WTC11 (cell line): ENCODE measurements at regions not wholly inside any gene's neighbourhood (a gene's known extent, or its start where the extent isn't known, plus 50 kb on each side); places are given as distances from the start of the nearest gene placed in this dataset.
A peak's percentile ranks its signal among the peaks of the same experiment; 100 is the strongest.

Experiments used
- ATAC-seq: fragments of 200-7000 bp; cut with Tn5 transposase; 2 replicates; pipeline ENCODE4 v1.10.0; 2021; ENCODE audit warnings: mild to moderate bottlenecking, moderate library complexity
- CTCF ChIA-PET: fragments of 300-600 bp; sonication (Branson Sonifier 250); formaldehyde crosslinking; loops from one replicate; lab custom pipeline; 2021; ENCODE audit warnings: antibody characterized with exemption; lab: Charles Lee
- POLR2A ChIA-PET: fragments of 350-600 bp; sonication (Branson Sonifier 250); formaldehyde crosslinking; loops from one replicate; lab custom pipeline; 2021; ENCODE audit warnings: antibody characterized with exemption; lab: Charles Lee
- DNase-seq: peaks from one replicate; pipeline ENCODE4 v3.0.0; 2021; ENCODE audit warnings: low spot score
- H3K27ac Mint-ChIP-seq: 2 replicates; pipeline ENCODE4 v1.8.0; 2021; ENCODE audit warnings: mixed read lengths
- H3K27me3 Mint-ChIP-seq: 2 replicates; pipeline ENCODE4 v1.8.0; 2021; ENCODE audit warnings: low read depth, mild to moderate bottlenecking, moderate library complexity, mixed read lengths
- H3K36me3 Mint-ChIP-seq: 2 replicates; pipeline ENCODE4 v1.8.0; 2021; ENCODE audit warnings: mixed read lengths
- H3K4me1 Mint-ChIP-seq: 2 replicates; pipeline ENCODE4 v1.8.0; 2022; ENCODE audit warnings: mixed read lengths
- H3K4me3 Mint-ChIP-seq: 2 replicates; pipeline ENCODE4 v1.8.0; 2021; ENCODE audit warnings: mild to moderate bottlenecking, moderate library complexity, mixed read lengths
- H3K9me3 Mint-ChIP-seq: 2 replicates; pipeline ENCODE4 v1.8.0; 2021; ENCODE audit warnings: mixed read lengths
- ATF1 ChIP-seq: sonication (generic); formaldehyde crosslinking; IDR thresholded peaks from 2 replicates; pipeline ENCODE4 v1.8.1; 2023; ENCODE audit warnings: mild to moderate bottlenecking, moderate library complexity, missing genetic modification reagents
- CBFB ChIP-seq: sonication (generic); formaldehyde crosslinking; IDR thresholded peaks from 2 replicates; pipeline ENCODE4 v1.8.1; 2022; ENCODE audit warnings: mild to moderate bottlenecking, low read depth, missing genetic modification reagents
- E2F5 ChIP-seq: sonication (generic); formaldehyde crosslinking; IDR thresholded peaks from 2 replicates; pipeline ENCODE4 v1.8.1; 2022; ENCODE audit warnings: mild to moderate bottlenecking, moderate library complexity, missing genetic modification reagents
- ETV6 ChIP-seq: sonication (generic); formaldehyde crosslinking; IDR thresholded peaks from 2 replicates; pipeline ENCODE4 v1.8.1; 2022; ENCODE audit warnings: mild to moderate bottlenecking, missing genetic modification reagents
- FOXP4 ChIP-seq: sonication (generic); formaldehyde crosslinking; IDR thresholded peaks from 2 replicates; pipeline ENCODE4 v1.8.0; 2022; ENCODE audit warnings: mild to moderate bottlenecking, missing genetic modification reagents
- IRF2 ChIP-seq: sonication (generic); formaldehyde crosslinking; IDR thresholded peaks from 2 replicates; pipeline ENCODE4 v1.8.0; 2022; ENCODE audit warnings: low read depth, missing genetic modification reagents, borderline replicate concordance
- NFE2L1 ChIP-seq: sonication (generic); formaldehyde crosslinking; IDR thresholded peaks from 2 replicates; pipeline ENCODE4 v1.8.1; 2023; ENCODE audit warnings: missing genetic modification reagents
- PRRX2 ChIP-seq: fragments of 250-450 bp; sonication (Bioruptor Pico); IDR thresholded peaks from 2 replicates; pipeline ENCODE4 v1.8.0; 2021; ENCODE audit warnings: mild to moderate bottlenecking
- SP1 ChIP-seq: sonication (generic); formaldehyde crosslinking; conservative IDR thresholded peaks from 2 replicates; pipeline ENCODE4 v1.8.1; 2022; ENCODE audit warnings: missing genetic modification reagents
- STAT6 ChIP-seq: sonication (generic); formaldehyde crosslinking; conservative IDR thresholded peaks from 2 replicates; pipeline ENCODE4 v1.8.1; 2023; ENCODE audit warnings: mild to moderate bottlenecking, low read depth, missing genetic modification reagents, moderate library complexity
- ZBTB43 ChIP-seq: sonication (generic); formaldehyde crosslinking; IDR thresholded peaks from 2 replicates; pipeline ENCODE4 v1.8.1; 2023; ENCODE audit warnings: mild to moderate bottlenecking, missing genetic modification reagents
- ZNF423 ChIP-seq: fragments of 250-450 bp; sonication (Bioruptor Pico); IDR thresholded peaks from 2 replicates; pipeline ENCODE4 v2.1.2; 2022; ENCODE audit warnings: mild to moderate bottlenecking, moderate library complexity
- ZSCAN18 ChIP-seq: fragments of 250-450 bp; sonication (Bioruptor Pico); IDR thresholded peaks from 2 replicates; pipeline ENCODE4 v2.1.2; 2022; ENCODE audit warnings: mild to moderate bottlenecking, moderate library complexity

GRCh38 chr17:64786337-64786736 is 124.2 kb upstream of the SMURF2 start (continued):
- TF ChIP-seq PRRX2 (CRISPR knock-in tag) (no peak), ZNF423 (CRISPR knock-in tag) (no peak), ATF1 (CRISPR knock-in tag) (no peak), ZBTB43 (no peak)
- TF ChIP-seq, all 79 proteins: peak for 0

GRCh38 chr17:64785011-64785421 is 122.9 kb upstream of the SMURF2 start:
- no peak for TF ChIP-seq ZSCAN18 (CRISPR knock-in tag)
- TF ChIP-seq, all 79 proteins: peak for 0
- Mint-ChIP-seq H3K36me3 (no peaks in the 10 kb centered on the region), H3K27ac (no peak overlapping the region), H3K27me3 (peaks cover 29% of the 10 kb centered on the region), H3K4me3 (no peak overlapping the region), H3K4me1 (peaks cover 12% of the 10 kb centered on the region), H3K9me3 (no peaks in the 10 kb centered on the region)
- POLR2A ChIA-PET, result no interaction called here
- CTCF ChIA-PET, result interaction anchor here (1.4 kb wide), 1 partner anchor 134 kb away, joined by 3 read pairs; the partner anchor contains the start of gene LRRC37A3
- DNase-seq (no peak), ATAC-seq (no peak; the same call in 1 of the 2 replicates)

GRCh38 chr17:64784353-64785010 is 122.4 kb upstream of the SMURF2 start:
- ATAC-seq, result peak; percentile 33; the same call in 1 of the 2 replicates
- POLR2A ChIA-PET, result no interaction called here
- H3K4me3 Mint-ChIP-seq, result no peak overlapping the region
- TF ChIP-seq ETV6, result no peak
- TF ChIP-seq E2F5 (CRISPR knock-in tag), result no peak
- TF ChIP-seq CBFB (CRISPR knock-in tag), result no peak
- TF ChIP-seq IRF2 (CRISPR knock-in tag), result no peak
- TF ChIP-seq SP1 (CRISPR knock-in tag), result no peak
- TF ChIP-seq, all 79 proteins: peak for 0
- CTCF ChIA-PET, result interaction anchor here (1.4 kb wide), 1 partner anchor 135 kb away, joined by 3 read pairs; the partner anchor contains the start of gene LRRC37A3
- peaks cover 12% of the 10 kb centered on the region for H3K4me1 Mint-ChIP-seq
- DNase-seq, result no peak
- H3K27me3 Mint-ChIP-seq, result peaks cover 34% of the 10 kb centered on the region
- no peak overlapping the region for H3K27ac Mint-ChIP-seq
- H3K36me3 Mint-ChIP-seq, result no peaks in the 10 kb centered on the region
- H3K9me3 Mint-ChIP-seq, result no peaks in the 10 kb centered on the region

GRCh38 chr17:64783556-64784352 is 121.6 kb upstream of the SMURF2 start:
- peaks cover 41% of the 10 kb centered on the region for H3K27me3 Mint-ChIP-seq
- no peak for TF ChIP-seq NFE2L1 (CRISPR knock-in tag)
- no peak overlapping the region for H3K27ac Mint-ChIP-seq
- peaks cover 16% of the 10 kb centered on the region for H3K4me1 Mint-ChIP-seq
- no peaks in the 10 kb centered on the region for H3K36me3 Mint-ChIP-seq
- POLR2A ChIA-PET, result no interaction called here
- CTCF ChIA-PET, result interaction anchor here (1.1 to 1.4 kb wide), 2 partner anchors 10 to 136 kb away, joined by 3 to 5 read pairs; partner anchors contain the start of gene LRRC37A3
- DNase-seq (no peak), ATAC-seq (no peak)
- no peak overlapping the region for H3K4me3 Mint-ChIP-seq
- no peaks in the 10 kb centered on the region for H3K9me3 Mint-ChIP-seq

- DNase-seq (no peak), ATAC-seq (no peak)
- no peaks in the 10 kb centered on the region for H3K36me3 Mint-ChIP-seq
- H3K4me3 Mint-ChIP-seq, result no peak overlapping the region
- ChIA-PET CTCF (interaction anchor here (1.1 kb wide), 1 partner anchor 9 kb away, joined by 5 read pairs; no protein-coding TSS in a partner anchor), POLR2A (no interaction called here)
- H3K9me3 Mint-ChIP-seq, result no peaks in the 10 kb centered on the region
- H3K27ac Mint-ChIP-seq, result no peak overlapping the region
- peaks cover 46% of the 10 kb centered on the region for H3K27me3 Mint-ChIP-seq
- H3K4me1 Mint-ChIP-seq, result peaks cover 16% of the 10 kb centered on the region
- TF ChIP-seq PRRX2 (CRISPR knock-in tag), result no peak
- no peak for TF ChIP-seq STAT6
- no peak for TF ChIP-seq FOXP4 (CRISPR knock-in tag)
Measured at GRCh38 chr17:64783031-64783461, 120.9 kb upstream of the SMURF2 start.
